ENCODE measurements at regions not wholly inside any gene's neighbourhood (a gene's known extent, or its start where the extent isn't known, plus 50 kb on each side); places are given as distances from the start of the nearest gene placed in this dataset.

GRCh38 chr16:79363035-79363434 is 237.5 kb downstream of the MAF start:
- H3K9me3 ChIP-seq: peaks cover 0 to 4% (median 0%) of the 10 kb centered on the region in 3 donors
- 95 to 100% methylated on average over 1 of the region's 1 CpG for WGBS, 2 donors
- no peaks in the 10 kb centered on the region for H3K4me1 ChIP-seq
- DNase-seq: no peak
- no peak overlapping the region for H3K4me3 ChIP-seq
- TF ChIP-seq POLR2A (IDR thresholded peaks at IDR 0.05): no peak
- TF ChIP-seq CTCF (IDR thresholded peaks at IDR 0.05): no peak
- no peaks in the 10 kb centered on the region for H3K36me3 ChIP-seq (replicated peaks in 1 of 2; ENCODE audit: insufficient read depth in 1 of 2, low read depth in 2 of 2)
- intact Hi-C loops (cut with DNase I): no loop called here
- no peak overlapping the region for H3K27ac ChIP-seq
- ATAC-seq: no peak
- no peaks in the 10 kb centered on the region for H3K27me3 ChIP-seq

- Histone ChIP-seq H3K27ac (no peak overlapping the region), H3K4me1 (no peaks in the 10 kb centered on the region), H3K27me3 (no peaks in the 10 kb centered on the region), H3K9me3 (peaks cover 0 to 4% (median 0%) of the 10 kb centered on the region in 3 donors), H3K4me3 (no peak overlapping the region), H3K36me3 (replicated peaks in 1 of 2; ENCODE audit: insufficient read depth in 1 of 2, low read depth in 2 of 2) (no peaks in the 10 kb centered on the region)
- WGBS, 2 donors: 55% methylated on average over 7 of the region's 7 CpGs
- DNase-seq (no peak), ATAC-seq (no peak)
- intact Hi-C loops (cut with DNase I): no loop called here
- TF ChIP-seq CTCF (IDR thresholded peaks at IDR 0.05): no peak
- TF ChIP-seq POLR2A (IDR thresholded peaks at IDR 0.05): no peak
Observed at GRCh38 chr16:79362300-79362970, 238.1 kb downstream of the MAF start.

GRCh38 chr16:79361132-79361751 is 239.3 kb downstream of the MAF start:
- H3K36me3 ChIP-seq (replicated peaks in 1 of 2; ENCODE audit: insufficient read depth in 1 of 2, low read depth in 2 of 2): no peaks in the 10 kb centered on the region
- ATAC-seq: no peak
- H3K4me3 ChIP-seq: no peak overlapping the region
- H3K9me3 ChIP-seq: peaks cover 0 to 4% (median 0%) of the 10 kb centered on the region in 3 donors
- H3K27me3 ChIP-seq: no peaks in the 10 kb centered on the region
- no peak for TF ChIP-seq CTCF (IDR thresholded peaks at IDR 0.05)
- TF ChIP-seq POLR2A (IDR thresholded peaks at IDR 0.05): no peak
- no peak overlapping the region for H3K27ac ChIP-seq
- no peaks in the 10 kb centered on the region for H3K4me1 ChIP-seq
- WGBS, 2 donors: 71 to 79% methylated on average over 6 of the region's 6 CpGs
- DNase-seq: no peak
- intact Hi-C loops (cut with DNase I): no loop called here

GRCh38 chr16:79360267-79360666 is 240.3 kb downstream of the MAF start:
- no peak overlapping the region for H3K27ac ChIP-seq
- H3K9me3 ChIP-seq: peaks cover 0 to 4% (median 0%) of the 10 kb centered on the region in 3 donors
- intact Hi-C loops (cut with DNase I): no loop called here
- no peak overlapping the region for H3K4me3 ChIP-seq
- TF ChIP-seq POLR2A (IDR thresholded peaks at IDR 0.05) (no peak), CTCF (IDR thresholded peaks at IDR 0.05) (no peak)
- 75 to 92% methylated on average over 2 of the region's 2 CpGs for WGBS, 2 donors
- no peaks in the 10 kb centered on the region for H3K36me3 ChIP-seq (replicated peaks in 1 of 2; ENCODE audit: insufficient read depth in 1 of 2, low read depth in 2 of 2)
- DNase-seq: no peak
- H3K4me1 ChIP-seq: no peaks in the 10 kb centered on the region
- no peaks in the 10 kb centered on the region for H3K27me3 ChIP-seq
- ATAC-seq: no peak

GRCh38 chr16:79359082-79359481 is 241.5 kb downstream of the MAF start:
- WGBS, 2 donors: 55 to 78% methylated on average over 4 of the region's 4 CpGs
- no peaks in the 10 kb centered on the region for H3K36me3 ChIP-seq (replicated peaks in 1 of 2; ENCODE audit: insufficient read depth in 1 of 2, low read depth in 2 of 2)
- ATAC-seq: no peak
- peaks cover 0 to 4% (median 0%) of the 10 kb centered on the region in 3 donors for H3K9me3 ChIP-seq
- DNase-seq: no peak
- no peak for TF ChIP-seq POLR2A (IDR thresholded peaks at IDR 0.05)
- no peak for TF ChIP-seq CTCF (IDR thresholded peaks at IDR 0.05)
- no peak overlapping the region for H3K4me3 ChIP-seq
- intact Hi-C loops (cut with DNase I): no loop called here
- H3K27me3 ChIP-seq: no peaks in the 10 kb centered on the region
- H3K27ac ChIP-seq: no peak overlapping the region
- H3K4me1 ChIP-seq: no peaks in the 10 kb centered on the region

All from body of pancreas (tissue), 4 donors.